CD4-positive, alpha-beta T cell treated with Interferon alpha-2 for 1 hour (primary cell): ENCODE measurements at regions not wholly inside any gene's neighbourhood (a gene's known extent, or its start where the extent isn't known, plus 50 kb on each side); places are given as distances from the start of the nearest gene placed in this dataset.

Source experiments
- DNase-seq, 2 donors: peaks; one replicate each; pipeline ENCODE4 v3.0.0-alpha.2; 2020 to 2022

- DNase-seq = peak in 1 of 2 donors; percentile 17
These were observed 71.5 kb upstream of the RPS23 start for GRCh38 chr5:82349652-82350051.

- DNase-seq = no peak
These were observed 70.8 kb upstream of the RPS23 start for GRCh38 chr5:82348784-82349425.

GRCh38 chr5:82347201-82347865, 69.2 kb upstream of the RPS23 start:
- DNase-seq = no peak

GRCh38 chr5:82346399-82347165, 68.4 kb upstream of the RPS23 start:
- no peak for DNase-seq

- DNase-seq = no peak
These were observed 67.0 kb upstream of the RPS23 start for GRCh38 chr5:82345108-82345507.

- DNase-seq = no peak
These were observed 63.2 kb upstream of the RPS23 start for GRCh38 chr5:82341325-82341724.

- no peak for DNase-seq
These were observed 62.6 kb upstream of the RPS23 start for GRCh38 chr5:82340799-82341198.

GRCh38 chr5:82339792-82340191, 61.6 kb upstream of the RPS23 start:
- DNase-seq = no peak

GRCh38 chr5:82338771-82339373, 60.7 kb upstream of the RPS23 start:
- DNase-seq = no peak

- DNase-seq = no peak
These were observed 58.8 kb upstream of the RPS23 start for GRCh38 chr5:82336959-82337351.

GRCh38 chr5:82336226-82336958, 58.2 kb upstream of the RPS23 start:
- no peak for DNase-seq

GRCh38 chr5:82335806-82336205, 57.7 kb upstream of the RPS23 start:
- no peak for DNase-seq

- no peak for DNase-seq
These were observed 56.7 kb upstream of the RPS23 start for GRCh38 chr5:82334856-82335255.

GRCh38 chr5:82334085-82334692, 56.0 kb upstream of the RPS23 start:
- DNase-seq = no peak

GRCh38 chr5:82332886-82333615, 54.9 kb upstream of the RPS23 start:
- no peak for DNase-seq

- DNase-seq = no peak
These were observed 54.1 kb upstream of the RPS23 start for GRCh38 chr5:82332064-82332855.

- DNase-seq = no peak
These were observed 53.4 kb upstream of the RPS23 start for GRCh38 chr5:82331557-82331956.

GRCh38 chr5:82330530-82331270, 52.5 kb upstream of the RPS23 start:
- no peak for DNase-seq

- DNase-seq = no peak
These were observed 51.2 kb upstream of the RPS23 start for GRCh38 chr5:82329393-82329792.
